GM12878 (cell line): ENCODE measurements at regions not wholly inside any gene's neighbourhood (a gene's known extent, or its start where the extent isn't known, plus 50 kb on each side); places are given as distances from the start of the nearest gene placed in this dataset.

Experiments used
- ATAC-seq: fragments of 200-7000 bp; cut with Tn5 transposase; 3 replicates; pipeline ENCODE4 v1.9.1; 2020; ENCODE audit warnings: mild to moderate bottlenecking, moderate library complexity
- BruUV-seq: library from RNA; stranded (reverse); fragments of 400-500 nt; replicated peaks from 2 replicates; lab custom pipeline; 2021; lab: Mats Ljungman, UMichigan
- CTCF ChIA-PET: fragments of 300-600 bp; sonication (Branson Sonifier 250); formaldehyde crosslinking; extraction: SDS; loops from one replicate; lab custom pipeline; 2021; ENCODE audit warnings: inconsistent platforms; lab: Yijun Ruan, JAX
- POLR2A ChIA-PET: fragments of 350-600 bp; formaldehyde crosslinking; extraction: SDS; loops from one replicate; lab custom pipeline; 2021; ENCODE audit warnings: inconsistent platforms; lab: Charles Lee
- RAD21 ChIA-PET: fragments of 300-600 bp; sonication (Branson Sonifier 250); formaldehyde crosslinking; loops from one replicate; lab custom pipeline; 2023; ENCODE audit warnings: antibody characterized with exemption; ENCODE audit not compliant: unreplicated experiment; lab: Charles Lee
- SMC1A ChIA-PET: fragments of 300-600 bp; sonication (Branson Sonifier 250); formaldehyde crosslinking; loops from one replicate; lab custom pipeline; 2023; ENCODE audit not compliant: unreplicated experiment, uncharacterized antibody; lab: Charles Lee
- DNase-seq: peaks from one replicate; pipeline ENCODE4 v3.0.0-alpha.2; 2011; ENCODE audit warnings: low read depth, low spot score
- FAIRE-seq: peaks from 3 replicates; lab custom pipeline; 2011; peaks lifted over from hg19 to GRCh38; lab: Jason Lieb, UNC
- H2AFZ ChIP-seq: 2 replicates; pipeline ENCODE4 v1.6.0; 2011; ENCODE audit warnings: low read depth, low read length, control low read depth; ENCODE audit not compliant: control insufficient read depth
- H3K27ac ChIP-seq: 2 replicates; pipeline ENCODE4 v1.5.1; 2011; ENCODE audit warnings: control low read depth; ENCODE audit not compliant: control insufficient read depth, insufficient read depth
- H3K27me3 ChIP-seq, 2 experiments: replicated peaks in 1 of 2; 2 replicates each; pipeline versions ENCODE4 v1.6.0 to v1.6.1; 2011; ENCODE audit warnings: low read length in 1 of 2; ENCODE audit not compliant: control insufficient read depth in 2 of 2, insufficient read depth in 2 of 2
- H3K36me3 ChIP-seq, 2 experiments: 2 replicates each; pipeline ENCODE4 v1.5.1; 2011; ENCODE audit warnings: low read length in 1 of 2; ENCODE audit not compliant: control insufficient read depth in 2 of 2, insufficient read depth in 2 of 2
- H3K4me1 ChIP-seq: 2 replicates; pipeline ENCODE4 v1.6.1; 2011; ENCODE audit warnings: mild to moderate bottlenecking, low read length, moderate library complexity, mixed read lengths; ENCODE audit not compliant: control insufficient read depth, insufficient read depth
- H3K4me2 ChIP-seq: 2 replicates; pipeline ENCODE4 v1.6.0; 2011; ENCODE audit warnings: control low read depth; ENCODE audit not compliant: control insufficient read depth, insufficient read depth
- H3K4me3 ChIP-seq: fragments of 200-600 bp; sonication (generic); 2 replicates; pipeline ENCODE4 v1.5.1; 2016
- H3K79me2 ChIP-seq: 2 replicates; pipeline ENCODE4 v1.6.0; 2011; ENCODE audit warnings: low read length; ENCODE audit not compliant: control insufficient read depth, insufficient read depth
- H3K9ac ChIP-seq: 2 replicates; pipeline ENCODE4 v1.8.0; 2011; ENCODE audit warnings: low read length, control low read depth, mixed read lengths; ENCODE audit not compliant: control insufficient read depth, insufficient read depth
- H3K9me3 ChIP-seq: replicated peaks from 3 replicates; pipeline ENCODE4 v1.5.1; 2011; ENCODE audit warnings: mild to moderate bottlenecking, low read length; ENCODE audit not compliant: control insufficient read depth, insufficient read depth
- H4K20me1 ChIP-seq: 2 replicates; pipeline ENCODE4 v1.6.0; 2011; ENCODE audit not compliant: control insufficient read depth, insufficient read depth
- CBFB ChIP-seq: IDR thresholded peaks from 2 replicates; pipeline ENCODE4 v1.6.1; 2016; ENCODE audit warnings: antibody characterized with exemption, low read depth
- CHD4 ChIP-seq: fragments of 200-600 bp; sonication (generic); IDR thresholded peaks from 2 replicates; pipeline ENCODE4 v1.6.1; 2016; ENCODE audit warnings: mild to moderate bottlenecking
- E4F1 ChIP-seq: fragments of 450-650 bp; IDR thresholded peaks from 2 replicates; pipeline ENCODE4 v1.6.1; 2018; ENCODE audit warnings: borderline replicate concordance, mild to moderate bottlenecking; ENCODE audit not compliant: partially characterized antibody
- HCFC1 ChIP-seq: fragments of 150-350 bp; IDR thresholded peaks from 2 replicates; pipeline ENCODE4 v1.6.1; 2014; ENCODE audit warnings: low read length
- IRF3 ChIP-seq: fragments of 450-650 bp; IDR thresholded peaks from 2 replicates; pipeline ENCODE4 v1.6.1; 2014; ENCODE audit warnings: mild to moderate bottlenecking
- MEF2A ChIP-seq: IDR thresholded peaks from 2 replicates; pipeline ENCODE4 v1.6.1; 2011; ENCODE audit warnings: low read depth, mild to moderate bottlenecking, low read length, moderate library complexity; ENCODE audit not compliant: insufficient read depth
- MTA3 ChIP-seq: IDR thresholded peaks from 2 replicates; pipeline ENCODE4 v1.6.1; 2012; ENCODE audit warnings: low read length, inconsistent platforms, borderline replicate concordance
- NFYA ChIP-seq: IDR thresholded peaks from 2 replicates; pipeline ENCODE4 v1.6.1; 2011; ENCODE audit warnings: low read depth, mild to moderate bottlenecking, low read length, improper control_type of control experiment, borderline replicate concordance
- PAX5 ChIP-seq: IDR thresholded peaks from 2 replicates; pipeline ENCODE4 v1.6.1; 2011; ENCODE audit warnings: low read depth, low read length, borderline replicate concordance
- PAX8 ChIP-seq: fragments of 450-650 bp; IDR thresholded peaks from 2 replicates; pipeline ENCODE4 v1.6.1; 2017; ENCODE audit warnings: mild to moderate bottlenecking, moderate library complexity
- SMC3 ChIP-seq: IDR thresholded peaks from 2 replicates; pipeline ENCODE4 v1.6.1; 2011; ENCODE audit warnings: low read length, improper control_type of control experiment, borderline replicate concordance
- STAT3 ChIP-seq: IDR thresholded peaks from 2 replicates; pipeline ENCODE4 v1.6.1; 2011; ENCODE audit warnings: low read depth, low read length, improper control_type of control experiment
- WGBS: methylation state at CpG from one replicate; pipeline ENCODE4 v1.1.6; 2016; ENCODE audit warnings: low lambda C conversion rate; ENCODE audit not compliant: insufficient replicate concordance, insufficient coverage; ENCODE audit errors: missing lambda C conversion rate; 5-methylcytosine and 5-hydroxymethylcytosine counted together
- in situ Hi-C: fragments of 300-500 bp; cut with MboI; formaldehyde crosslinking; loops from 9 replicates; pipeline ENCODE4 v1.14.3; 2018; ENCODE audit warnings: mixed read lengths
- intact Hi-C: fragments of 100-400 bp; cut with micrococcal nuclease; formaldehyde crosslinking; loops from one replicate; pipeline ENCODE4 v1.14.2; 2022; ENCODE audit not compliant: unreplicated experiment
- TF ChIP-seq, protein P1 (sequence below): fragments of 450-650 bp; IDR thresholded peaks from 2 replicates; pipeline ENCODE4 v1.6.1; 2017; ENCODE audit warnings: low read depth, mild to moderate bottlenecking, moderate library complexity

DNA sequence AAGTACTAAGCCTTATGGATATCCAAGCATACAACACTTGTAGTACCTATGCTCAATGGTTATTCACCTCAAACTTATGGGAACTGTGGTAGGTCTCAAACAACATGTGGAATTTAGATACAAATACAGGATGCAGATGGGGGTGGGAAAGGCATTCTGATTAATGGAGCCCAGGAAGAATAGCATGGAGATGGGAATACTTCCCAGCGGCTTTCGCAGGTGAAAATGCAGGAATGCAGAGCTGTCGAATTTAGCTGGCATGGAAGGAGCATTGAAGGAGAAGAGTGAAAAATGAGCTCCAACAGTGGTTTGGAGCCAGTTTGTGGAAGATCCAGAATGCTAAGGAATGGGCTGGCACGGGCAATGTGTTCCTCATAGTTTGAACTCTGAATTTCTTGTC lies 89.9 kb downstream of the NKX2-1 start:
- intact Hi-C loops (no loop called here), in situ Hi-C loops (no loop called here)
- H3K27me3 ChIP-seq = no peaks in the 10 kb centered on the region
- no peaks in the 10 kb centered on the region for H4K20me1 ChIP-seq
- ATAC-seq (no peak), DNase-seq (no peak), FAIRE-seq (no peak)
- H3K79me2 ChIP-seq = no peaks in the 10 kb centered on the region
- POLR2A ChIA-PET = no interaction called here
- BruUV-seq = no TSS peak
- H3K9ac ChIP-seq = no peak overlapping the region
- no peak overlapping the region for H3K4me2 ChIP-seq
- no peaks in the 10 kb centered on the region for H3K36me3 ChIP-seq
- RAD21 ChIA-PET = no interaction called here
- CTCF ChIA-PET = no interaction called here
- no peak overlapping the region for H3K4me3 ChIP-seq
- TF ChIP-seq CHD4 (no peak), NFYA (no peak), IRF3 (no peak), STAT3 (no peak), HCFC1 (no peak), SMC3 (no peak), PAX8 (no peak), MTA3 (no peak), CBFB (no peak), PAX5 (no peak), MEF2A (no peak), E4F1 (no peak)
- TF ChIP-seq, protein P1, sequence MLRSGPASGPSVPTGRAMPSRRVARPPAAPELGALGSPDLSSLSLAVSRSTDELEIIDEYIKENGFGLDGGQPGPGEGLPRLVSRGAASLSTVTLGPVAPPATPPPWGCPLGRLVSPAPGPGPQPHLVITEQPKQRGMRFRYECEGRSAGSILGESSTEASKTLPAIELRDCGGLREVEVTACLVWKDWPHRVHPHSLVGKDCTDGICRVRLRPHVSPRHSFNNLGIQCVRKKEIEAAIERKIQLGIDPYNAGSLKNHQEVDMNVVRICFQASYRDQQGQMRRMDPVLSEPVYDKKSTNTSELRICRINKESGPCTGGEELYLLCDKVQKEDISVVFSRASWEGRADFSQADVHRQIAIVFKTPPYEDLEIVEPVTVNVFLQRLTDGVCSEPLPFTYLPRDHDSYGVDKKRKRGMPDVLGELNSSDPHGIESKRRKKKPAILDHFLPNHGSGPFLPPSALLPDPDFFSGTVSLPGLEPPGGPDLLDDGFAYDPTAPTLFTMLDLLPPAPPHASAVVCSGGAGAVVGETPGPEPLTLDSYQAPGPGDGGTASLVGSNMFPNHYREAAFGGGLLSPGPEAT = no peak
- H3K9me3 ChIP-seq = no peaks in the 10 kb centered on the region
- H2AFZ ChIP-seq = no peak overlapping the region
- H3K27ac ChIP-seq = no peak overlapping the region
- no peaks in the 10 kb centered on the region for H3K4me1 ChIP-seq
- SMC1A ChIA-PET = no interaction called here
- 38% methylated on average over 4 of the region's 4 CpGs for WGBS
